GM12873 (cell line): ENCODE measurements at regions not wholly inside any gene's neighbourhood (a gene's known extent, or its start where the extent isn't known, plus 50 kb on each side); places are given as distances from the start of the nearest gene placed in this dataset.

ENCODE experiments used
- CTCF ChIP-seq: IDR thresholded peaks from 2 replicates; pipeline ENCODE4 v1.5.1; 2012; ENCODE audit warnings: low read depth, mild to moderate bottlenecking, moderate library complexity, low read length, control low read depth; ENCODE audit not compliant: insufficient read depth; ENCODE audit errors: missing control alignments

GRCh38 chr5:125302577-125302976 lies 556.1 kb upstream of the ZNF608 start:
- no peak for TF ChIP-seq CTCF

GRCh38 chr5:125306741-125307140 lies 560.3 kb upstream of the ZNF608 start:
- TF ChIP-seq CTCF: no peak

GRCh38 chr5:125310749-125311148 lies 564.3 kb upstream of the ZNF608 start:
- no peak for TF ChIP-seq CTCF

- no peak for TF ChIP-seq CTCF
These were observed 565.3 kb upstream of the ZNF608 start for GRCh38 chr5:125311743-125312142.

- TF ChIP-seq CTCF: no peak
These were observed 567.1 kb upstream of the ZNF608 start for GRCh38 chr5:125313555-125313954.

- TF ChIP-seq CTCF: no peak
These were observed 568.9 kb upstream of the ZNF608 start for GRCh38 chr5:125315306-125315705.

GRCh38 chr5:125316391-125316790 lies 570.0 kb upstream of the ZNF608 start:
- no peak for TF ChIP-seq CTCF
